ENCODE measurements at regions not wholly inside any gene's neighbourhood (a gene's known extent, or its start where the extent isn't known, plus 50 kb on each side); places are given as distances from the start of the nearest gene placed in this dataset.
"Not testable (repeated sequence)": the region's sequence is repeated elsewhere in the genome, so short reads cannot be mapped to it uniquely, and the experiment has no call there.

DNA sequence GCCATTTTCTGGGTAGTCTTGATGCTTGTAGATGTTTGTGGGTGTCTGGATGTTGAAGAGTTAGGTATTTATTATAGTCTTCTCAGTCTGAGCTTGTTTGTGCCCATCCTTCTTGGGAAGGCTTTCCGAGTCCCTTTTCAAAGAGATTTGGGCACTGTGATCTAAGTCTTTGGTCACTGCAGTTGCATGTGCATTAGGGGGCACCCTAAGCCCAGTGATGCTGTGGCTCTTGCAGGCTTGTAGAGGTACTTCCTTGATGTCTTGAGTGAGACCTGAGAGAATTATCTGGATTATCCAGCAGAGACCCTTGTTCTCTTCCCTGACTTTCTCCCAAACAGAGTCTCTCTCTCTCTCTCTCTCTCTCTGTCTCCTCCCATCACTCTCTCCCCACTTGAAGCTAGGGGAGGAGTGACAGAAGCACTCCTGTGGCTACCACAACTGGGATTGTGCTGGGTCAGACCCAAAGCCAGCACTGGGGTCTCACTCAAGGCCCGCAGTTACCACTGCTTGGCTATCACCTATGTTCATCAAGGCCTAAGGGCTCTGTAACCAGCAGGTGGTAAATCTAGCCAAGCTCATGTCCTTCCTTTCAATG, 68.5 kb downstream of the TMCO5A start:
- DNase-seq: no peak

DNA sequence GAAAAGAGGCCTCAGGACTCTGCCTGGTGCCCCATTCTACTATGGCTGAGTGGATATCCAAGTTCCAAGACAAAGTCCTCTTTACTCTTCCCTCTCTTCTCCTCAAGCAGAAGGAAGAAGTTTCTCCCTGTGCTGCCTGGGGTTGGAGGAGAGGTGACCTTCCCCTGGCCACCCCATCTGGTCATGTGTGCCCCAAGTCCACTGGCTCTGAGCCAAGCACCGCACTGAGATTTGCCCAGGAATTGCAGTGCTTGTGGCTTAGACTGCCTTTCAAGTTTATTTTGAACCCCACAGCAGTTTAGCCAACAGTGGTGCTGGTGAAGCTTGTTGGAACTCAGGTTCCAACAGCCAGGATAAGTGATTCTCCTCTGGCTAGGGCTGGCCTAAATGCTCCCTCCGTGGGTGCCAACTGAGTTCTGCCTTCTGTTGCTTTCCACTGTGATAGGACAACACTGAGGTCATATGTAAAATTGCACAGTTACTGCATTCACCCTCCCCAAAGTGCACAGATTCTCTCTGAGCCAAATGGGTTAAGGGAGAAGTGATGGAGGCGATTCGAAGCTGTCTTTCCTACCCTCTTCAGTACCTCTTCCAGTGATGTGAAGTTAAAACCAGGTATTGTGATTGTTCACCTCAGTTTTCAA, 69.9 kb downstream of the TMCO5A start:
- DNase-seq: no peak

DNA sequence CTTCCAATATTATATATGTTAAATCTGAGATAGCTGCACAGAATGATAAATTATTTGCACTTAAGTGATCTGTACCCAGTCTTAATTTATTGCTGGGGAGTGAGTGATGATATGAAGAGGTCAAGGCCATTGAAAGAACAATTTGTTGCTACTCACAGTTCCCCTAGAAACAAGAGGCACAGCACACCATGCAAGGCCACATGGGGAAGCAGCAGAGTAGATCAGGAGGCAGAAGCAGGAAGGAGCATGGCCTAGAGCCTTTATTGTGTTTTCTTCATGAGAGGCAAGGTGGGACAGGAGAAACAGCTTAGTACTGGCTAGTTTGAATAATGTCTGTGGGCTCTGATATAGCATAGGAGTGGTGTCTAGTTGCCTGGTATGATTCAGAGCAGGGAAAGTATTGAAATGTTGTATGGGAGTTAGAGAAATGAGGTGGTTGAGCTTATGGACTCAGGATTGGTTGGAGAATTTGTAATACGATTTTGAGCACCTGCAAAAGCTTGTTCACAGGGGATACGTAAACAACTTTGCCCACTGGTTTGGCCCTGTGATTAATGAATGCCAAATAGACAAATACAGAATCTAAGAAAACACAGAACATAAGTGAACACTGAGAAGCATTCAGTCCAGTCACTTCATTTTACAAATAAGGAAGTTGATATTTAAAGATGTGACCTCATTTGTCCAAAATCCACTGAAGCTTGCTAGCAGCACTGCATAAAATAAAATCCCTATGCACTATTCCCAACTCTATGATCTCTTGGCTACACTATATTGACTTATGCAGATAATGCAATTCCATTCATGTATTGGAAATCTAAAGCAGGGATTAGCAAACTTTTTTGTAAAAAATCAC, 71.7 kb downstream of the TMCO5A start:
- DNase-seq: no peak

DNA sequence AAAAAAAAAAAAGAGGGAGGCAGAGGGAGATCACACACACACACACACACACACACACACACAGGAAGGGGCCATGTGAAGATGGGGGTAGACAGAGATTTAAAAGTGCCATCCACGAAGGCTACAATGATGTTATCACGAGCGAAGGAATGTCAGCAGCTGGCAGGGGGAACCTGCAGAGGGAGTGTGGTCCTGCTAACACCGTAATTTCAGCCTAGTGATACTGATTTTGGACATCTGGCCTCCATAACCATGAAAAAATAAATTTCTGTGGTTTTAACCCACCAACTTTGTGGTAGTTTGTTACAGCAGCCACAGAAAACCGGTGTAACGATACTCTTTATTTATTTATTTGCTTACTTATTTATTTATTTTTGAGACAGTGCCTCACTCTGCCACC, 76.0 kb downstream of the TMCO5A start:
- no peak for DNase-seq

DNA sequence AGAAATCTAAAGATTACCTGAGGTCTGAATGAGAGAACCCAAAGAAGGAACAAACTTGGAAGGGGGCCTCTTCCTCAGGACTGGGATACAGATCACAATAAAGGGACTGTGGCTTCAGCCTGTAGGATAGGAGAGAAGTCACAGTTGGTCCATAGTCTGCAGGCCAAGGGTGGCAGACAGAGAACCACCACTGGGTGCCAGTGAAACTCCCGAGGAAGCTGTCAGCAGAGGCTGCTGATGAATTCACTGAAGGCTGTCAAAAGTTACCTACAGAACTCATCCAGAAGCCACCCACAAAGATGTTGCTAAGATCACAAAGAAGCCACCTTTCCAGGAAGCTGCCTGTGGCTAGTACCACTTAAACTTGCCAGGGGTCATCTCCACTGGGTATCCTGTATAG, 78.5 kb downstream of the TMCO5A start:
- DNase-seq: no peak

DNA sequence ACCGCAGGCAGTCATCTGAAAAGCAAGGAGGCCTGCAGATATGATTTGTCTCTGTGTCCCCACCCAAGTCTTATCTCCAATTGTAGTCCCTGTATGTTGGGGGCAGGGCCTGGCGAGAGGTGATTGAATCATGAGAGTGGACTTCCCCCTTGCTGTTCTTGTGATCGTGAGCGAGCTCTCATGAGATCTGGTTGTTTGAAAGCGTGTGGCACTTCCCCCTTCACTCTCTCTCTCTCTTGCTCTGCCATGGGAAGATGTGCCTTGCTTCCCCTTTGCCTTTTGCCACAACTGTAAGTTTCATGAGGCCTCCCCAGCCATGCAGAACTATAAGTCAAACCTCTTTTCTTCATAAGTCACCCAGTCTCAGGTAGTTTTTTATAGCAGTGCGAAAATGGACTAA, 83.3 kb downstream of the TMCO5A start:
- DNase-seq: no peak

DNA sequence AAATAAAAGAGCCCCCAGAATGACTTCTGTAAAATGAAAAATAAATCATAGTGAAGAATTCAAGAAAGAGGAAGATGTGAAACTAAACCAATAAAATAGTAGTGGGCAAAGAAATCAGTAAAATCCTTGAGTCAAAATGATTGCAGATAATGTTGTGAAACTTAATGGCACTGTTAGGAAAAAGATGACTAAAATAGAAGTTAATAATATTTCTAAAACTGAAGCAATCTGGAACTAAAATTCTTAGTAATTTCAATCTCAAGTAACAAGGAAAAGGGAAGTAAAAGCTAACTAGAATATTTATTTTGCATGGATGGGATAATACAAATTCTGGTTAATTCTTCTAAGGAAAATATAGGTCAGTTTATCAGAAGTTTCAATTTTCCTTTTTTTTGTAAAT, 84.6 kb downstream of the TMCO5A start:
- DNase-seq: no peak

DNA sequence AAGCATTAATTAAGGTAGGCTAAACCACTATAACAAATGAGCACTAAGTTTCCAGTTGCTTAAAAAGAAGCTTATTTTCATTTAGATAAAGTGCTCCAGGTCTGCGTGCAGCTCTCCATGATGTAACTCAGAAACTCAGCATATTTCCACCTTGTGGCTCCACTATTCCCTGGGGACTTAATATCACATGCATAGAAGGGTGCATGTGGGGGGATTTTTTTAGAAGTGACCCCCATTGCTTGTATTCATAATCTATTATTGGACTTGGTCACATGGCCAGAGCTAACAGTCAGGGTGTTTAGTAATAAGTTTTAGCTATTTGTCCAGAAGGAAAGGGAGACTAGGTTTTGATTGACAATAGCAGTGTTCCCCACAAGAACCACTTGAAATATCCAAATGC, 86.8 kb downstream of the TMCO5A start:
- DNase-seq: no peak

DNA sequence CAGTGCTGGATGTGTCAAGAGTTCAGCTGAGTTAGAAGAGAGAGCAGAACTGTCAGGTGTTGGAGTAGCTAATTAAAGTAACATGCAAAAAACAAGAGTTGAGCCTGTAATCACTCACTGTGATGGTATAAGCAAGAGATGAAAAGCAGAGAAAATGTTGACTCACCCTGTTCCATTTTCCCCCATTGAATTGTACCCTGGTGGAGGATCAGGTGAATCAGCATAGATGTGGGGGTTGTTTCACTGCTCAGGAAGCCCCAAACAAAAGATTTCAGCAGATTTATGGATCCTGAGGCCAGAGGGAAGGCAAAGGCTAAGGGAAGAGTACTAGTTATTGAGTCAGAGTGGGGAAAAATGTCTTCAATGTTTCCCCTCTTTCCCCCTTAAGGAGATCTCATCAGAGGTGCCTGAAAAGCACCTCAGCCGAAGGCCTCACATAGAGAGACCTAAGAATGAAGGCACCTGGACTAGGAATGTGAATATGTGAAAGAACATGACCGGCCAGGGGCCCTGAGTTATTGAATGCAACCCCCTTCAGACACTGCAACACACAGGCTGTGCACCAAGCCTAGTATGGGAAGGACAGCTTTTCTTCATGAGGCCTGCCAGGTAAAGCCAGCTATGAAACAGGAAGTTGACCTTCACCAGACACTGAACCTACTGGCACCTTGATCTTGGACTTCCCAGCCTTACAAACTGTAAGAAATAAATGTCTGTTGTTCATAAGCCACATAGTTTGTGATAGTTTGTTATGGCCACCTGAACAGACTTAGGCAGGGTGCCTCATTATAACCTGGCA, 90.1 kb downstream of the TMCO5A start:
- no peak for DNase-seq

DNA sequence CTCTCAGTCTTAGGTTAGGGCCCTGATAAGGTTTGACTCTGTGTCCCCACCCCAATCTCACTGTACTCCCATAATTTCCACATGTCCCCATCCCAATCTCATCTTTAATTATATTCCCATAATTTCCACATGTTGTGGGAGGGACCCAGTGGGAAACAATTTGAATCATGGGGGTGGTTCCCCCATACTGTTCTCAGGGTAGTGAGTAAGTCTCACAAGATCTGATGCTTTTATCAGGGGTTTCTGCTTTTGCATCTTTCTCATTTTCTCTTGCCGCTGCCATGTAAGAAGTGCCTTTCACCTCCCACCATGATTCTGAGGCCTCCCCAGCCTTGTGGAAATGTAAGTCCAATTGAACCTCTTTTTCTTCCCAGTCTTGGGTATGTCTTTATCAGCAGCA, 91.2 kb downstream of the TMCO5A start:
- DNase-seq: not testable (repeated sequence)

DNA sequence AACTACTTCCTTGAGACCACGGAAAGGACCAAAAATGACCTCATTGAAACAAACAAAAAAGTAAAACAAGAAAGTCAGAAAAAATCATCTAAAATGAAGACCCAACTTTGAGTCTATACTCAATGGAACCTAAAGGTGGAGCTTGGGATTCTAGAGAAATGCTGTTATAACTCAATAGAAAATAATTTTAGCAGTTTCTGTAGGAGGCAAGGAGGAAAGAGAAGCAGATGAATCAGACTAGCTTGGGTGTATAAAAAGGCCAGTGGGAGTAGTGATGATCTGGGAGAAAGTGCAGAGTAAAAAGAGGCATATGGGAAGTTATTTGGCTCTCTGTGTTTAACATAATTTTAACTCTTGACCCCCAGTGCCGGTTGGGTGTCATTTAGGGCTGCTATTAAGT, 94.4 kb downstream of the TMCO5A start:
- DNase-seq: no peak

DNA sequence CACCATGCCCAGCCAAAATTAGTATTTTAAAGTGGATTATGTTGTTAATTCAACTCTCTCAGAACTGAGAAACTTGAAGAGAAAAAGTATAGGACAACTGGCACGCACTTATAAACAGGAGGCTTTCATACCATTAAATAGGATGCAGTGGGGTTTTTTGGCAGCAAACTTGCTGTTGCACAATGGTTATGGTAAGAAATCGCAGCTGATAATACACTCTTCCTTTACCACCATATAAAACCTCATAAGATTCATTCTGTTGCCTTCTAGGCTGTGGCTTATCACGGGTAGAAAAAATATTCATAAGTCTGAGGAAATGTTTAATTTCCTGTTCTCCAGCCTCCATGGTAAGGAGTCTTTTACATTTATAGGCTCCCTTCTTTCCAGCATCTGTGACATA, 95.3 kb downstream of the TMCO5A start:
- no peak for DNase-seq

DNA sequence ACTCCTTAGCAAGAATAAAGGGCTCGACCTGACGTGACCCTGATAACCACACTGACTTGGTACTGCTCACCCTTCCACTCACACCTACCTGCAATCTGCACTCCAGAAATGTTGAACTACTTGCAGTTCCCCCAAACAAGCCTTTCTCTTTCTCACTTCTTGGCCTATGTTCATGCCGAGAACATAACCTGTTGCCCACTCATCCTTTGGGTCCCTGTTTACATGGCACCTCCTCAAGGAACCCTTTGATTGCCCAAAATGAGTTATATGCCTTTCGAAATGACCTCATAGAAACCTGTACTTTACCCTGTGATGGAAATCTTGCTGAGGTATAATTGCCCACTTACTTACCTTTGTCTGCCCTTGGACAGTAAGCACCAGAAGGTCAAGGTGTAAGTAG, 96.2 kb downstream of the TMCO5A start:
- DNase-seq: no peak

DNA sequence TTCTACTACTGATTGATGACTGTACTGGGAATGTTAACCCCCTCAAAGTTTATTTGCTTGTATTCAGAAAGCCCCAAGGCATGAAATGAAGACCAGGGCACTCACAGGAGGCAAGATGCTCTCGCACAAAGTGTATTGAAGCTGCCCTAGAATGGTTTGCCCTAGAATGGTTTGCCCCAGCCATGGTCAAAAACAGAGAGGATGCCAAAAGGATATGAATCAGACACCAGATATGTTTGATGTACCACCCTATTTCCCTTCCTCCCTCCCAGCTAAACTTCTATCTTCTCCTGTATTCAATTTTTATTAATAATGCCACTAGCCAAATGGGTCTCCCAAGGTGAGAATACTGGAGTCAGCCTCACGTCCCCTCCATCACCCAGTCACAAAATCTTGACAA, 101.3 kb downstream of the TMCO5A start:
- no peak for DNase-seq

DNA sequence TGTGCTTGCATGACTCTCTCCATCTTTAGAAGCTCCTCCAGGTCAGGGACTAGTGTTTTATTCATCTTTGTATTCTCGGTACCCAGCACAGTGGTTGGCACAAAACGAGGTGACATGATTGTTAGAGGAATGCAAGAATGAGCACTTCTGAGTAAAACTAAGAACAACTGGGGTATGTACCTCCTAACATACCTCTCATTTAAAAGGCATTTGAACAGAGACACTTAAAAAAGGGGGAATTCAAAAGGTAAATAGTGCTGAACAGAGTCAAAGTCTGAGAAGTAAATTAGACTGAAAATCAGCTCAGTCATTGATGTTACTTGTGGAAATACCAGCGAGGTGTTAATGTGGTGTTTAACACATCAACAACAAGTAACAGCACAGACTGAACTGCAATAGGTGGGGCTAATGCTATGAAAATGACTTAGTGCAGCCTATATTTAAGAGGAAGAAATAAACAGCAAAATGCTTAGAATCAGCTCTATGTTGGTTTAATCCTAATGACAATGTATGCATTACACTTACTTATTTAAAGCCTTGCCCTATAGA, 102.4 kb downstream of the TMCO5A start:
- DNase-seq: no peak

DNA sequence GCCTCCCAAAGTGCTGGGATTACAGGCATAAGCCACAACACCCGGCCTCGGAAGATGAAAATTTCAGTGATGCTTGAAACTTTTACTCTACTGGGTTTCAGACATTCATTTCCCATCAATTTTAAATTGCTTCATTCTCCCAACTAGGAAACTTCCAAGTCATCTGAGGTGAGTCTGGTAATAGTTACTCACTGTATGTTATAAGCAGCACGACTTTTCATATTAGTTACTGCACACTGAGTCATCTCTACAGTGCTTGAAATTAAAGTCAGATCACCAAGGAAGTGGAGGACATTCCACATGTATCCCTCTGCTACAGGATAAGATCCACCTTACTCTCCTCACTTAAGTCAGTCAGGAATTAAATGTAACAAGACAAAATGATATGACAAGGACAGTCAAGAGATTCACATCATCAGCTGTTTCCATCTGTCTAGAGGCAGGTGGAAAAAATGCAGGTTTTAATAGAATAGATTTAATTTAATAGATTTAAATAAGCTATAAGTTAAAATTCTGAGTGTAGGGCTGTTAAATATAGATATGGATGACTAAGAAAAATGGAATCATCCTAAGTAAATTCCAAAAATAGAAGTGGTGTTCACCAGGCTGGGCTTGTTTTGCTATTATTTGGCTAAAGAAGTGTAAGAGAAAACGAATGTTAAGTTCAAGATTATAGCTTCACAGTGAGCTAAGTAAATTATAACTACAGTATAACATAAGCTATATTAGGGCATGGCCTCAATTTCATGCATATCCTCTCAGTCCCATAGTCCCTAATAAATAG, 104.4 kb downstream of the TMCO5A start:
- no peak for DNase-seq

DNA sequence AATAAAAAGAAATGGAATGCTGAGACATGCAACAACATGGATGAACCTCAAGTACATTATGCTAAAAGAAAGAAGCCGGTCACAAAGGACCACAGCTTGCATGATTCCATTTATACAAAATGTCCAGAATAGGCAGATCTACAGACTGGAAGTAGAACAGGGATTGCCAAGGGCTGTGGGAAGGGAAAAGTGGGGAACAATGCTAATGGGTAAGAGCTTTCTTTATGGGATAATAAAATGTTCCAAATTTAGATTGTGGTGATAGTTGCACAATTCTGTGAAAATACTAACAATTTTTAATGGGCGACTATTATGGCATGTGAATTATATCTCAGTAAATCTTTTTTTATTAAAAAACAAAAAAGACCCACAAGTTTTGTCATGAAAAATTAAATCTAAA, 106.2 kb downstream of the TMCO5A start:
- DNase-seq: no peak

DNA sequence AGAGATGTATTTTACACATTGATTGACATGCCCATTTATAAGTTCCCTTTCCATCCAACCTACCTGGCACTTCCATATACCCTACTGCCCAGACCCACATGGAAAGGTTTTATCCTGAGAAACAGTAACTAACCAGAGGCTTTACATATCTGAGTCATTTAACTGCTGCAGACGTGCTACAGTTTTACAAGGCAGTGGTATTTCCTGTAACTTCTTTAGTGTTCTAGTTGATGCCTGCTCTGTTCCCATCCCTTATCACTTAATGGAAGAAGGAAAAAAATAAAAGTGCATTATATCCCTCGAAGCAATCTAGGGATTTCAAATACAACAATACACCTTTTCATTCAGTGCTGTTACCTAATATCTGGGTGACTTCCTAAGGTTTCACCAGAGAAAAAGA, 107.1 kb downstream of the TMCO5A start:
- DNase-seq: no peak

DNA sequence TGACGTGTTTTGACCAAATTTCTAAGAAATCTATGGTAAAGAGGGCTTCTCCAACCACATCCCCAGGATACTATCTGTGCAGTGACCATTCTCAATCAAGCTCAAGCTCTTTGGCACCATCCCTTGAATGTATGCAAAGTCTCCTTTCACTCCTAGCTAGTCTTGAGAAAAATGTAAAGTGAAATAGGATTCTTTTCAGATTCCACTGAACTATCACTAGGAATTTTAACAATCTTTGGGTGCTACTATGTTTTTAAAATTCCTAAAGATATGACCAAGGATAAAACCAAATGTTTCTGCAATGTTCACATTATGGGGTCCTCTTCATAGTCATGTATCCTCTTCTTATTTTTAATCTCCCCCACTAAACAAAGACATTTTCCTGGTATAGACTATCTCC, 107.8 kb downstream of the TMCO5A start:
- DNase-seq: no peak

DNA sequence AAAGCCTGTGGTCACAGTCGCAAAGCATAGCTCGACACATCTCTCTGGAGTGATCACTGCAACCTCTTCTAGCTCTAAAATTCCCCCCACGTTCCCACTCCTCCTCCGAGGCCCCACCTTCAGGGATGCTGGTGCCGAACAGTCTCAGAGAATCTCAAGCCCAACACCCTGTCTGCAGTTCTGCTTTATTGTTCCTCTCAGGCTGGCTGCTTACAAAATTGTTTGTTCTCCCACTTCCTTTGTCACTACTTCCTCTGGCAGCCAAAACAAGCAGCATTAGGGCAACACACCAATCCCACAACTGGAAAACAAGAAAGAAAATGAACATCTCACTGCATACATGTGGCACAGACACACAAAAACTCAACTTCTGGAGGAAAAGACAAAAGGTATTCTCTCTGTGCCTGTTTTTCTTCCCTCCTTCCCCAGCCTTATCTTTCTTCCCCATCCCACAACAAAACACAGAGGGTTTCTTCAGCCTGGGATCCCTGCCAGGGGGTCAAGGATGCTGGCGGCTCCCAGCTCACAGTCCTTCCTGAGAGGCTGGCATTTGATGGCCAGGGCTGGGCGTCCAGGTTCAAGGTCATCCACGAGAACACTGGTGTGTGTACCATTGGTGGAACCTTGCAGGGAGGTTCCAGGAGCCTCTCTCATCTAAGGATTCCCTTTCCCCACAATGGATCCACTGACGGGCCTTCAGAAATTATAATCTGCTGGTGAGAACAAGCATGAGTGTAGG, 108.4 kb downstream of the TMCO5A start:
- DNase-seq: no peak

DNA sequence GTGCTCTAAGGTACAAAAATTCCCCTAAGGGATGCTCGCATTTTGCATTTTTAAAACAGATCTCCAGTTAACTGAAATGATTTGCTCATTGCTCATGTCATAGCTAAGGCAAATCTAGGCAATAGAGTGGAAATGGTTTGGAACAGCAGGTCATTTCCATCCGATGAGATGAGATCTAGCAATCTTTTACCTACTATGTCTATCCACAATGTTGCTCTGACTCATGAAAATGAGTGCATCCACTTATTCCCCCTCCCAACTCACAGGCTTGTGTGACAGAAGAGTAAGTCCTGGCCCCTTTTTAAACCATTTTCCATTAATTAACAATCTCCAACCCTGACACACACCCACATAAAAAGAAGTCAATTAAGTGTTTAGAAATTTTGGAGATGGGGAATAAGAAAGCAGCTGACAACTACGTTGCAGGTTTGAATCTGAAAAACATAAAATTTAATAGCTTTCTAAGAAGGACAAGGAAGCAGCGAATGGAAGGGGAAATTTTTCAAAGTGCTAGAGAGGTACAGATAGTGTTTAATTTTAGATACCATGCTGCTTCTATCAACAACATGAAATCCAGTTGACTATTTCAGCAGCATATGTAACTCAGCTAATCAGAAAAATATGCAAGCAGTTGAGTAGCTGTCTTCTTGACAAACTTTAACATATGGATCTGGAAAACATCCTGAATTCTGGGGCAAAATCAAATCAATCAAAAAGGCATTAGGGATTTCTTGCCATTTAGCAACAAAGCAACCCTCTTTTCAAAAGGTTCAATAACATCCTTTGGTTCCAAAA, 112.0 kb downstream of the TMCO5A start:
- no peak for DNase-seq

Measured in retina (tissue), 1 donor.